Natural killer cell treated with Interleukin-12 subunit alpha and Interleukin-12 subunit beta and Interleukin-15 and Interleukin-18, amount 100 ng/mL, for 72 hours (primary cell): ENCODE measurements at regions not wholly inside any gene's neighbourhood (a gene's known extent, or its start where the extent isn't known, plus 50 kb on each side); places are given as distances from the start of the nearest gene placed in this dataset.

ENCODE experiments used
- ATAC-seq, 2 donors: fragments of 150-1000 bp; cut with Tn5 transposase in 1 of 2; sonication (Bioruptor Pico), chemical (Tn5 transposase) in 1 of 2; 2 replicates each; pipeline ENCODE4 v1.10.0; 2021
- DNase-seq: peaks from one replicate; pipeline ENCODE4 v3.0.0; 2022; ENCODE audit warnings: low spot score
- H3K27ac Mint-ChIP-seq, 2 donors: 1 replicate in 1 of 2; 2 replicates in 1 of 2; pipeline ENCODE4 v1.8.0; 2022; ENCODE audit warnings: mixed read lengths in 2 of 2, mild to moderate bottlenecking in 1 of 2, moderate library complexity in 1 of 2
- H3K27me3 Mint-ChIP-seq, 2 donors: 1 replicate in 1 of 2; 2 replicates in 1 of 2; pipeline ENCODE4 v1.8.0; 2022; ENCODE audit warnings: mixed read lengths in 2 of 2
- H3K36me3 Mint-ChIP-seq: one replicate; pipeline ENCODE4 v1.8.0; 2022; ENCODE audit warnings: mixed read lengths
- H3K4me1 Mint-ChIP-seq, 2 donors: 1 replicate in 1 of 2; 2 replicates in 1 of 2; pipeline ENCODE4 v1.8.0; 2022; ENCODE audit warnings: low read depth in 2 of 2, mixed read lengths in 2 of 2, mild to moderate bottlenecking in 1 of 2
- H3K4me3 Mint-ChIP-seq: one replicate; pipeline ENCODE4 v1.8.0; 2022; ENCODE audit warnings: mixed read lengths
- H3K9me3 Mint-ChIP-seq: 2 replicates; pipeline ENCODE4 v1.8.0; 2022; ENCODE audit warnings: mixed read lengths

DNA sequence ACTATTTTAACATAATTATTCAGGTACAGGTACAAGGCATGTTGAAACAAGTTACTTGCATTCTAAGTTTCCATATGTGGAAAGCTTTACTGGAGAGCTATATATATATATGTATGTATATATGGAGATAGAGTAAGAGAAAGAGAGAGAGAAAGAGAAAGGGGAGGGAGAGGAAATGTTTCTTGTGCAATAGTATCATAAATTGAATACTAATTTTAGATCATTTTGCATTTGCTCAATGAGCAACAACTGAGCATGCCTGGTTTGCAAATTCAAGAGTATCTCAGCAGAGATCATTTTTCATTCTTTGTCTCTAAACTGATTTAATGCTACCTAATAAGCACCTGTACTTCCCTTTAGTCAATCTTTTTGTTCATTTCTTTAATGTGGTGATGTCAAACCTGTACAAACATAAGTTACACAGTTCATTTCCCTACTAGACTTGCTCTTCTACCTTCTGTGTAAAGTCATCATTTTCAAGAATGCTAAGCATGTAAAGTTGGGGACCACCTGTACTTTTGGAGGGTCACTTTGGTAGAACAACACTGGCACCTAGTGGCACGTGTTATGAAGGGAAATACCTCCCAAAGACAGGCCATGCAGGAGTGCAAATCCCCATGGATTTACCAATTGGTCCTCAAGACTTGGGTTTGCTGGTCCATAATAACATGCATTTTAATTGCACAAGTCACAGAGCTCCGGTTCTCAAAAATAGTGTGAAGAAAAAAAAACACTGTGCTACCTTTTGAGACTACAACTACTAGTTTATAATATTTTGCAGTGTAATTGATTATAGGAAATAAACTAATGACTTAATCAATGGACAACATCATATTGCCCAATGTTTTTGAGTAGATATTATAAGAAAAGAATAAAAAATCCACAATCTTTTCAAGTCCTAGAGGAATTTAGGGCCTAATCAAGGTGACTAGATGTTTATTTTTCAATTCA lies 431.2 kb upstream of the IGFBP3 start:
- Mint-ChIP-seq H3K36me3 (no peaks in the 10 kb centered on the region), H3K4me3 (no peak overlapping the region), H3K4me1 (no peaks in the 10 kb centered on the region), H3K9me3 (no peaks in the 10 kb centered on the region), H3K27ac (no peak overlapping the region), H3K27me3 (no peaks in the 10 kb centered on the region)
- DNase-seq (no peak), ATAC-seq (no peak)

DNA sequence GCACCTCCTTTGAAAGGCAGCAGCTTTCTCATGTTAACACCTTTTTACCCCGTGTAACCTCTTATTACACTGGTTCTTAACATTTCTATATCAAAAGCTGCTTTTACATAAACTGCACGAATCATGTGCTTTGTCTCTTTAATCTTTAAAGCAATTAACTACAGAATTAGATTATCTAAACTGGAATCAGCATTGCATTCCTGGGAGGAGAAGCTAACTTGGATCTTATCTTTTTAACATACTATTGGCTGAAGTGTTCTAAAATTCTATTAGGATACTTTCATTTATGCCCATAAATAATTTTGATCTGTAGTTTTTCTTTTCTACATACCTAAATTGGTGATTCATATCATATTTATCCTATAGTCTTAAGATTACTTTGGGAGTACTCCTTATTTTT lies 428.4 kb upstream of the IGFBP3 start:
- H3K9me3 Mint-ChIP-seq, result peaks cover 7% of the 10 kb centered on the region
- H3K4me1 Mint-ChIP-seq, result no peaks in the 10 kb centered on the region
- no peak overlapping the region for H3K27ac Mint-ChIP-seq
- no peaks in the 10 kb centered on the region for H3K36me3 Mint-ChIP-seq
- no peak for ATAC-seq
- peaks cover 0 to 11% of the 10 kb centered on the region in 2 donors for H3K27me3 Mint-ChIP-seq
- no peak overlapping the region for H3K4me3 Mint-ChIP-seq
- DNase-seq, result no peak

DNA sequence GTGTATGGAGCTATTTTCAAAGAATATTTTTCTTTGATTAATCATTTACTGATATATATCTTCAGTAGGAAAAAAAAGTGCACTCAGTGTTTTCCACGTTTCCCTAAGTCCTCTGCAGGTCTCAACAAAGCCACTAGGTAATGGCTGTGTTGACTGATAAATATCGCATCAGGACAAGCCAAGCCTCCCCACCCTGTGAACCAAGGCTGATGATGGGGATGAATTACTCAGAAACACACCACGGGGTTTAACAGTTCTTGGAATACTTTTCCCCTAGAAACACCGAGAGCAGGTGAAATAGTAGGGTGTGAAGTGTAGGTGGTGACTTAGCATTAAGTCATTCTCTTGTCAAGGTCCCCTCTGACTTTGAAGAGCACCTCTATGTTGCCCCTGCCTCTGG lies 423.5 kb upstream of the IGFBP3 start:
- no peak overlapping the region for H3K27ac Mint-ChIP-seq
- H3K9me3 Mint-ChIP-seq, result peaks cover 12% of the 10 kb centered on the region
- no peaks in the 10 kb centered on the region for H3K36me3 Mint-ChIP-seq

DNA sequence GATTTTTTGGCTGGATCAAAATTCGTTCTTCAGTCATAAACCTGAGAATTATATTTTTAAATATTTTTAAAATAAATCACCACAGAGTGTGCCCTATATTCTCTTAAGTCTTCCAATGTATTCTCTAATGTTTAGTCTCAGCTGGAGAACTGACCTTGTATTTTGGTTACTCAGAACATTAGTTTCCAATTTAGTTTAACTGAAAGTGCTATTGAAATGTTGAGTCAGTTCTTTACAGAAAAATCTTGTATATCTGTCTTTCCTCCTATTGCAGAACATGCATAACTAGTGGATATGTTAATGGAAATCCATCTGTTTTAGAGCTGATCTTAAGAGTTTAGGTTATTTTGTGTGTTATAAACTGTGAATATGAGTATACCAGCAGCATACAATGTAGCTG lies 422.7 kb upstream of the IGFBP3 start:
- peaks cover 16% of the 10 kb centered on the region for H3K9me3 Mint-ChIP-seq
- no peak overlapping the region for H3K4me3 Mint-ChIP-seq
- DNase-seq (no peak), ATAC-seq (no peak)
- H3K4me1 Mint-ChIP-seq, result no peaks in the 10 kb centered on the region
- H3K27ac Mint-ChIP-seq, result no peak overlapping the region
- no peaks in the 10 kb centered on the region for H3K36me3 Mint-ChIP-seq
- peaks cover 0 to 19% of the 10 kb centered on the region in 2 donors for H3K27me3 Mint-ChIP-seq

More for the DNA sequence above, 423.5 kb upstream of the IGFBP3 start:
- Mint-ChIP-seq H3K27me3 (peaks cover 0 to 19% of the 10 kb centered on the region in 2 donors), H3K4me1 (no peaks in the 10 kb centered on the region), H3K4me3 (no peak overlapping the region)
- no peak for DNase-seq
- ATAC-seq, result no peak

DNA sequence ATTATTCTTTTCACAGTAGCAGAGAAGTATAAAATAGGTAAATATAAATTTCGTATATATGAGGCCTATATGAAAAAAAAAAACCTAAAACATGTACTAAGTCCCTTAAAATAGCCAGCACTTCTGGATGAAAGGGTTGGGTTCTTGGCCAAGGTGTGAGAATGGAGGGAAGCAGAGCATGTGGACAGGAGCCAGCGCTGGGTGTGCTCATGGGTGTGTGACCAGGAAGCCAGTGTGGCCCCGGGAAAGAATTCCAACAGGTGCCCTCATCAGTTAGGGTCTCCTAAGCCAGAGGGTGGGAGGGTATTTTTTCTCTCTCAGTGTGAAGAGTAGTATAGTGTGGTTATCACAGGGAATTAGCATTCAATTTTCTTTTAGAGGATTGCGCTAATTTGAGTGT lies 401.9 kb upstream of the IGFBP3 start:
- no peaks in the 10 kb centered on the region for H3K36me3 Mint-ChIP-seq
- no peaks in the 10 kb centered on the region for H3K4me1 Mint-ChIP-seq
- DNase-seq, result no peak
- H3K4me3 Mint-ChIP-seq, result no peak overlapping the region
- ATAC-seq, result no peak
- H3K27me3 Mint-ChIP-seq, result no peaks in the 10 kb centered on the region
- H3K27ac Mint-ChIP-seq, result no peak overlapping the region
- peaks cover 5% of the 10 kb centered on the region for H3K9me3 Mint-ChIP-seq

DNA sequence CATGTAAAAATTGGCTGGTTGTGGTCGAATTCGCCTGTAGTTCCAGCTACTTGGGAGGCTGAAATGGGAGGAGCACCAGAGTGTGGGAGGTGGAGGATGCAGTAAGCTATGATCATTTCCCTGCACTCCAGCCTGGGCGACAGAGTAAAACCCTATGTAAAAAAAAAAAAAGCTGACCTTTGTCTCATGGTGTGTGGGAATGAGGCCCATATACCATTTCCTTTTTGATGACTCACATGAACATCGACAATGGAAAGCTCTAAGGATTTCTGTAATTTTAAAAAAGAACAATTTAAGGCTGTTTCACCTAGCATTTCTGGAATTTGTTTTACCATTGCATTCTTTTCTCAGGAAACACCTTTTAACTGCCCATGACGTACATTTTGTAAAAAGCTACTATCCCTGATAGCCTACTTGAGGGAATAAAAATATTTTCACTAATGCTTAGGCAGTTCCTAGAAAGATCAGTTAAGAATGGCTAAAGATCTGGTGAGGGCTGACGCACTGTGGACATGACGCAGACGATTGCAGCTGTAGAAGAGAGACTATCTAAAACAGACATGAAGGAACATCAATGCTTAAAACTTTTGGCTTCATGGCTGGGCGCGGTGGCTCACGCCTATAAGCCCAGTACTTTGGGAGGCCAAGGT lies 400.6 kb upstream of the IGFBP3 start:
- no peaks in the 10 kb centered on the region for H3K27me3 Mint-ChIP-seq
- H3K27ac Mint-ChIP-seq, result no peak overlapping the region
- DNase-seq (no peak), ATAC-seq (no peak)
- H3K4me3 Mint-ChIP-seq, result no peak overlapping the region
- H3K9me3 Mint-ChIP-seq, result peaks cover 8% of the 10 kb centered on the region
- no peaks in the 10 kb centered on the region for H3K36me3 Mint-ChIP-seq
- no peaks in the 10 kb centered on the region for H3K4me1 Mint-ChIP-seq

DNA sequence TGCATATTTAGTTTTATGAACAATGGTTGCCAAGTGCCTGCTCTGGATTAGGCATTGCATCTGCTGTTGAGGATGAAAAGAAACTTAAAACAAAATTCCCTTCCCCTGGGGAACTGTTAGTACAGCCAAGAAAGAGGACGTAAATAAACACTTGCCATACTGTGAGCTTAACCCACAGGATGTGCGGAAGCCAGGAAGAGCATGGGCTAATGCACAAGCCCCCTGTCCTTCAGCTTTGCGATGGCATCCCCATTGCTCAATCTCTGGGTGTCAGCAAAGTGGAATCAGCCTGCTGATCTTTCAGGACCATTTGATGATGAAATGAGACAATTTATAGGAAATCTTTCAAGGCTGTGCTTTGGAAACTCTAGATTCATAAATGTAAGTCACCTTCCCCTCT lies 399.9 kb upstream of the IGFBP3 start:
- Mint-ChIP-seq H3K27ac (no peak overlapping the region), H3K4me3 (no peak overlapping the region), H3K4me1 (no peaks in the 10 kb centered on the region), H3K27me3 (no peaks in the 10 kb centered on the region), H3K9me3 (peaks cover 11% of the 10 kb centered on the region), H3K36me3 (no peaks in the 10 kb centered on the region)
- ATAC-seq (no peak), DNase-seq (no peak)

DNA sequence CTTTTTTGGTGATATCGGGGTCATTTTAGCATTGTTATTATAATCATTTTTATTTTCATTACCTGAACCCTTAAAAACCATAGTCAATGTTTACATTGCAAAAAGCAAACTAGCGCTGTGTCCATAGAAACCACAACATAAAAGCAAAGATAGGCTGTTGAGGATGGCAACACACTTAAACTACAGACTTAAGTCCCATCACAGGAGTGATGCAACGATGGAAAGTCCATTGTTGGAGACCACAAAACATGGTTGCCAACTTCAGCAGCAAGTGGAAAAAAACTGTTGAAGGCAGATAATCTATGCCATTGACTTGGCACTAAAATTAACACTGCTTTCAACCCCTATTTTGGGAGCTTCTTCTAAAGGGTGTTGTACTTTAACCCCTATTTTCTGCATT lies 398.8 kb upstream of the IGFBP3 start:
- no peak for DNase-seq
- no peaks in the 10 kb centered on the region for H3K36me3 Mint-ChIP-seq
- ATAC-seq, result no peak

DNA sequence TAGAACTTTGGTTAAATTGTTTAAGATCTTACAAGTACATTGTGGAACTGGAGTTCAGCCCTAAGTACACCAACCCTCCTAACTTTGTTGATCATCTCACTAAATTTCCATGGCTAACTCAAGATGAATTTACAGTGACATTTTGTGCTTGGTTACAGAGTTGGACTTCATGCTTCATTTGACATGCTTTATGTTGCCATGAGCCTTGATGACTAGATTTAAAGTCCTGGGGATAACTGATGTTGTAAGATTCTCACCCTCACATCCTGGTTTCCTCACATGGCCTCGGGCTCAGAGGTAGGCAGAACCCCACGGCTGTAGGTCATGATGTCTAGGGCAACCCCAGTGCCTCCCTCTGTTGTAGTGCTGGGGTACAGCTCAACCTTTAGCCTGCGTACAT lies 397.2 kb upstream of the IGFBP3 start:
- H3K4me3 Mint-ChIP-seq, result no peak overlapping the region
- peaks cover 9% of the 10 kb centered on the region for H3K9me3 Mint-ChIP-seq
- H3K36me3 Mint-ChIP-seq, result no peaks in the 10 kb centered on the region
- H3K4me1 Mint-ChIP-seq, result no peaks in the 10 kb centered on the region
- no peaks in the 10 kb centered on the region for H3K27me3 Mint-ChIP-seq
- ATAC-seq (no peak), DNase-seq (no peak)
- H3K27ac Mint-ChIP-seq, result no peak overlapping the region

More for the DNA sequence above, 398.8 kb upstream of the IGFBP3 start:
- Mint-ChIP-seq H3K9me3 (peaks cover 9% of the 10 kb centered on the region), H3K27me3 (no peaks in the 10 kb centered on the region), H3K4me1 (no peaks in the 10 kb centered on the region), H3K27ac (no peak overlapping the region), H3K4me3 (no peak overlapping the region)

DNA sequence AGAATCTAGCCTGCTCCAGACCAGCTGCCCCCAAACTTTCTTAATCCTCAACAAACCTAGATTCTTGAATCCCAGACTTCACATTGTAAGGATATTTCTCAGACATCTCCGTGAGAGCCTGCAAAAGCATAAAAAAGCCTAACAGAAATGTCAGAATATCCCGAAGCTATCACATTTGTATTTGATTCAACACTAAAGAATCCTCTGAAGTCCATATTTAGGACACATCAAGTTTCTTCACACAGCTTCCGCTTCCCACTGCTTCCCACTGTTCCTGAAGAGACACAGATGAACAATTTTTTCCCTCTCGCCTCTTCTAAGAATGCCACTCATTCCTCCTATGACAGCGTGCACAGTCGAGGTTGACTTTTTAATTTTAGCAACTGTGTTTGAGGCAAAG lies 396.2 kb upstream of the IGFBP3 start:
- Mint-ChIP-seq H3K9me3 (peaks cover 9% of the 10 kb centered on the region), H3K27ac (no peak overlapping the region), H3K36me3 (no peaks in the 10 kb centered on the region), H3K4me1 (no peaks in the 10 kb centered on the region), H3K27me3 (no peaks in the 10 kb centered on the region), H3K4me3 (no peak overlapping the region)
- no peak for ATAC-seq
- no peak for DNase-seq

DNA sequence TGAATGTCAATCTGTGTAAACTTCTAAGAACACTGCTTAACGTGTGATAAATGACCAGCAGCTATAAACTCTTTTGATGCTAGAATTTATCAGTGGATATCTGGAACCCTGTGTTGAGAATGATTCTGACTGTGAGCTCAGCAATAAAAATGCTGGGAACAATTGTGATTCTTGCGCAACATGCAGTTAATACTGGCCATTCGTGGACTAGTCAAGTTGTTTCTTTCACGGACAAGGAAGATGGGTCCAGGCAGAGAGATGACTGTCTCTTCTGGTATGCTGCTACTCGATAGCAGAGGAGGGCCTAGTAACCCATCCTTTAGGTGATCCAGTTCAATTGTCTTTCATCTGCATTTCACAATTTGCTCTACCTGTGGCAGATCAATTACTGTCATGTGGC lies 394.8 kb upstream of the IGFBP3 start:
- no peaks in the 10 kb centered on the region for H3K4me1 Mint-ChIP-seq
- no peak overlapping the region for H3K27ac Mint-ChIP-seq
- DNase-seq (no peak), ATAC-seq (no peak)
- H3K27me3 Mint-ChIP-seq, result no peaks in the 10 kb centered on the region
- peaks cover 9% of the 10 kb centered on the region for H3K9me3 Mint-ChIP-seq
- no peaks in the 10 kb centered on the region for H3K36me3 Mint-ChIP-seq
- H3K4me3 Mint-ChIP-seq, result no peak overlapping the region

DNA sequence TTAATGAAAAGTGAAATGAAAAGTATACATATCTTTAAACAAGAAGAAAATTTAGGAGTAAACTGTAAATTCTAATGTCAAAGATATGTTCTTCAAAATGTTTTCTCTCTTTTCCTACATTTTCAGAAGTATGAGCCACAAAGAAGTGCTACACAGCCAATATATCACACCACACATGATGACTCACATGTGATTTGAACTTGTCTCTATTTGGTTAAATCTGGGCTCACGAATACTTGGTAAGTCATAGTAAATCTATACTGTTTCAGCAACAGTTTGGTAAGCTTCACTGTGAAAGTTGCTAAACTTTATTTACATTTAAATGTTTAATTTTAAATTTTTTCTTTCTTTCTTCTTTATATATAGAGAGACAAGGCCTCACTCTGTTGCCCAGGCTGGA lies 380.6 kb upstream of the IGFBP3 start:
- Mint-ChIP-seq H3K9me3 (peaks cover 16% of the 10 kb centered on the region), H3K36me3 (peaks cover 9% of the 10 kb centered on the region), H3K27ac (no peak overlapping the region), H3K27me3 (peaks cover 0 to 7% of the 10 kb centered on the region in 2 donors), H3K4me3 (no peak overlapping the region), H3K4me1 (no peaks in the 10 kb centered on the region)
- no peak for ATAC-seq
- no peak for DNase-seq

DNA sequence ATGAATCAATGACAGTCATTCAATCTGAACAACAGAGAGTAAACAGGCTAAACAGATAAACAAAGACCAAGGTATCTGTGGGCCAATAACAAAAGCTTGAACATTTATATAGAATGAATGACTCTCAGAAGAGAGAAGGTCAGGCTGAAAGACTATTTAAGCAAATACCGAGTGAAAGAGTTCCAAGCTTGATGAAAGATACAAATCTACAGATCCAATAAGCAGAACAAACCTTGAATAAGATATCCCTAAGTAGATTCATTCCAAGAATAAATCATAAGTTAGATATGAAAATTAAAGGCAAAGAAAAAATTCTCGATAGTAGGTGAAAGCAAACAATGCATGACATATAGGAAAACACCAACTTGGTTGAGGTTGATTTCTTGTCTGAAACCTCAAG lies 376.4 kb upstream of the IGFBP3 start:
- peaks cover 0 to 7% of the 10 kb centered on the region in 2 donors for H3K27me3 Mint-ChIP-seq
- H3K27ac Mint-ChIP-seq, result no peak overlapping the region
- H3K4me3 Mint-ChIP-seq, result no peak overlapping the region
- peaks cover 9% of the 10 kb centered on the region for H3K36me3 Mint-ChIP-seq
- H3K9me3 Mint-ChIP-seq, result peaks cover 8% of the 10 kb centered on the region
- DNase-seq, result no peak
- no peaks in the 10 kb centered on the region for H3K4me1 Mint-ChIP-seq
- ATAC-seq, result no peak

DNA sequence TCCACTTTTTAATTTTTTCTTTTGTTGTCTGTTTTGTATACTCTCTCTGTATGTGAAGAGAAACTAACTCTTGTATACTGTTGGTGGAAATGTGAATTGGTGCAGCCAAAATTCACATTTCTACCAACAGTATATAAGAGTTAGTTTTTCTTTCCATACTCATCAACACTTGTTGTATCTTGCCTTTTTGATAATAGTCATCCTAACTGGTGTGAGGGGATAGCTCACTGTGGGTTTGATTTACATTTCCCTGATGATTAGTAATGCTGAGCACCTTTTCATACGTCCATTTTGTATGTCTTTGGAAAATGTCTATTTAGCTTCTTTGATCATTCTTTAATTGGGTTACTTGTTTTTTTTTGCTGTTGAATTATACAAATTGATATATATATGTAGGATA lies 375.5 kb upstream of the IGFBP3 start:
- peaks cover 0 to 7% of the 10 kb centered on the region in 2 donors for H3K27me3 Mint-ChIP-seq
- H3K36me3 Mint-ChIP-seq, result peaks cover 9% of the 10 kb centered on the region
- ATAC-seq (no peak), DNase-seq (no peak)
- H3K27ac Mint-ChIP-seq, result no peak overlapping the region
- H3K9me3 Mint-ChIP-seq, result peaks cover 8% of the 10 kb centered on the region
- no peak overlapping the region for H3K4me3 Mint-ChIP-seq
- H3K4me1 Mint-ChIP-seq, result no peaks in the 10 kb centered on the region
